B cell (primary cell): ENCODE measurements at regions not wholly inside any gene's neighbourhood (a gene's known extent, or its start where the extent isn't known, plus 50 kb on each side); places are given as distances from the start of the nearest gene placed in this dataset.

ENCODE experiments used
- ATAC-seq: fragments of 200-7000 bp; cut with Tn5 transposase; one replicate; pipeline ENCODE4 v1.10.0; 2021; ENCODE audit warnings: low read depth, mild to moderate bottlenecking, moderate number of reproducible peaks, moderate library complexity
- CTCF ChIA-PET: fragments of 350-600 bp; sonication (Branson Sonifier 250); formaldehyde crosslinking; loops from one replicate; lab custom pipeline; 2021; ENCODE audit warnings: antibody characterized with exemption, inconsistent platforms; lab: Charles Lee
- POLR2A ChIA-PET: fragments of 350-600 bp; sonication (Branson Sonifier 250); formaldehyde crosslinking; loops from one replicate; lab custom pipeline; 2021; ENCODE audit warnings: antibody characterized with exemption; lab: Charles Lee
- DNase-seq: peaks from one replicate; pipeline ENCODE4 v3.0.0; 2013
- H2AFZ ChIP-seq: 2 replicates; pipeline ENCODE4 v1.6.1; 2012; ENCODE audit warnings: mild to moderate bottlenecking, low read depth, low read length; ENCODE audit not compliant: insufficient read depth, poor library complexity, severe bottlenecking
- H3K27ac ChIP-seq, 2 donors: 1 replicate in 1 of 2; 2 replicates in 1 of 2; pipeline ENCODE4 v1.5.1; 2012 to 2013; ENCODE audit warnings: low read length in 2 of 2, mild to moderate bottlenecking in 2 of 2, moderate library complexity in 1 of 2
- H3K27me3 ChIP-seq, 4 experiments: fragments of 200-600 bp in 1 of 4; sonication (generic) in 1 of 4; replicated peaks in 1 of 4; 1 replicate in 2 of 4; 2 replicates in 2 of 4; pipeline versions ENCODE4 v1.6.1 to v1.7.0; 2013 to 2016; ENCODE audit warnings: low read length in 3 of 4, mild to moderate bottlenecking in 2 of 4, mixed read lengths in 1 of 4, moderate library complexity in 1 of 4; ENCODE audit not compliant: insufficient read depth in 4 of 4, control insufficient read depth in 3 of 4; ENCODE audit errors: control extremely low read depth in 1 of 4
- H3K36me3 ChIP-seq, 2 experiments: replicated peaks in 1 of 2; 1 replicate in 1 of 2; 2 replicates in 1 of 2; pipeline versions ENCODE4 v1.6.1 to v1.7.1; 2013; ENCODE audit warnings: low read length in 1 of 2; ENCODE audit not compliant: insufficient read depth in 2 of 2, control insufficient read depth in 1 of 2; ENCODE audit errors: control extremely low read depth in 1 of 2, extremely low read depth in 1 of 2
- H3K4me1 ChIP-seq, 2 donors: fragments of 200-600 bp in 1 of 2; sonication (generic) in 1 of 2; 1 replicate in 1 of 2; 2 replicates in 1 of 2; pipeline versions ENCODE4 v1.5.1 to v1.6.1; 2013 to 2017; ENCODE audit warnings: low read length in 2 of 2; ENCODE audit not compliant: control insufficient read depth in 2 of 2, insufficient read depth in 2 of 2
- H3K4me2 ChIP-seq: replicated peaks from 2 replicates; pipeline ENCODE3; 2012; ENCODE audit warnings: mild to moderate bottlenecking, low read depth, low read length; ENCODE audit not compliant: poor library complexity, severe bottlenecking
- H3K4me3 ChIP-seq, 5 experiments: fragments of 200-600 bp in 1 of 5; sonication (generic) in 1 of 5; 1 replicate in 3 of 5; 2 replicates in 2 of 5; pipeline versions ENCODE4 v1.5.1 to v1.7.0; 2011 to 2016; ENCODE audit warnings: low read length in 4 of 5, mild to moderate bottlenecking in 4 of 5, low read depth in 2 of 5, control low read depth in 1 of 5, moderate library complexity in 1 of 5; ENCODE audit not compliant: insufficient read depth in 1 of 5; ENCODE audit errors: control extremely low read depth in 1 of 5, extremely low read depth in 1 of 5
- H3K79me2 ChIP-seq: fragments of 200-600 bp; sonication (generic); one replicate; pipeline ENCODE4 v1.6.0; 2016; ENCODE audit warnings: low read length; ENCODE audit not compliant: control insufficient read depth, insufficient read depth
- H3K9ac ChIP-seq: fragments of 200-600 bp; sonication (generic); 2 replicates; pipeline ENCODE4 v1.6.1; 2017; ENCODE audit warnings: mild to moderate bottlenecking, low read length, moderate library complexity
- H3K9me3 ChIP-seq, 3 donors: one replicate each; pipeline versions ENCODE4 v1.6.1 to v1.7.1; 2013; ENCODE audit warnings: low read length in 2 of 3; ENCODE audit not compliant: control insufficient read depth in 2 of 3, insufficient read depth in 1 of 3; ENCODE audit errors: control extremely low read depth in 1 of 3
- H4K20me1 ChIP-seq: 2 replicates; pipeline ENCODE4 v1.6.0; 2012; ENCODE audit warnings: mild to moderate bottlenecking, low read length; ENCODE audit not compliant: insufficient read depth, control insufficient read depth, poor library complexity, severe bottlenecking
- H3K27ac Mint-ChIP-seq: one replicate; pipeline ENCODE4 v1.8.0; 2021; ENCODE audit warnings: mixed read lengths
- H3K27me3 Mint-ChIP-seq: one replicate; pipeline ENCODE4 v1.8.0; 2021; ENCODE audit warnings: mixed read lengths
- H3K4me1 Mint-ChIP-seq: one replicate; pipeline ENCODE4 v1.8.0; 2021; ENCODE audit warnings: mixed read lengths
- H3K4me3 Mint-ChIP-seq: one replicate; pipeline ENCODE4 v1.8.0; 2021; ENCODE audit warnings: mixed read lengths
- H3K9me3 Mint-ChIP-seq: one replicate; pipeline ENCODE4 v1.8.0; 2022; ENCODE audit warnings: mixed read lengths; ENCODE audit not compliant: insufficient read depth
- CTCF ChIP-seq: fragments of 200-600 bp; IDR thresholded peaks from one replicate; pipeline ENCODE4 v1.8.0; 2022; ENCODE audit warnings: antibody characterized with exemption, mild to moderate bottlenecking
- EZH2 ChIP-seq: IDR thresholded peaks from 2 replicates; pipeline ENCODE4 v1.6.1; 2012; ENCODE audit warnings: borderline replicate concordance, low read depth, mild to moderate bottlenecking, moderate library complexity, low read length; ENCODE audit not compliant: insufficient read depth, poor library complexity, severe bottlenecking
- WGBS: methylation state at CpG from one replicate; pipeline ENCODE4 v1.1.5; 2013; ENCODE audit warnings: missing lambda C conversion rate; ENCODE audit not compliant: insufficient coverage; 5-methylcytosine and 5-hydroxymethylcytosine counted together
- intact Hi-C: fragments of 100-400 bp; cut with micrococcal nuclease; formaldehyde crosslinking; loops from one replicate; pipeline ENCODE4 v1.10.0; 2022

DNA sequence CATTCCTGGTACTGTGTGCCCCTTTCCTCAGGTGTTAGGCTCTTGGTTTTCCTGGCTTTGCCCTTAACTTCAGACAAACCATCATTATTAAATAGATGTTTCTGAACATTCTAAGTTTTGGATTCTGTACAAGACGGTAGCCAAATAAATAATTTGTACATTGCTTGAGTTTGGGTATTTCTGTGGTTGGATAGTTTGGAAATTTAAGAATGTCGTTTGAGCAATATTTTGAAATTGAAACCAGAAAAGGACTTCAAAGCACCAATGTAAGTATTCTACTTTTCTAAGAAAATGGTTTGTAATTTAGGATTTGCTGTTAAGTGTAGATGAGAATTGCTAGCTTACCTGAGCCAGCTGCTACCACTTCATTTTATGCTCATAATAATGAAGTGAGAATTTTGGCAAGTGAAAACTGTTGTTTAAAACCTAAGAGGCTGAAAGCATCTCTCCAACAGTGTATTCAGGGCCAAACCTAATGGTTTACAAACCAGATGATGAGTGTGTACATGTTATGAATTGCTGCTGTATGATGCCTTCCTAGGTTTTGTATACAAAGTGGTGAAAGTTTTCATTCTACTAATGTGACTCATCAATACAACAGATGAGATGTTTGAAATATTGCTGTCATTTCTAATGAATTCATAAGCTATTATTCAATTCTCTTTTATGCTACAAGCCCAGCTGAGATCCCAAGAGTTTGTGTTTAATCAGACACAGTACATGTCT lies 181.5 kb upstream of the PRKD1 start:
- H3K27ac ChIP-seq: no peak overlapping the region
- CTCF ChIA-PET: no interaction called here
- TF ChIP-seq EZH2 (no peak), CTCF (no peak)
- H3K79me2 ChIP-seq: no peaks in the 10 kb centered on the region
- H3K4me3 ChIP-seq: no peak overlapping the region
- H3K9ac ChIP-seq: no peak overlapping the region
- no peaks in the 10 kb centered on the region for H4K20me1 ChIP-seq
- H3K4me1 ChIP-seq: no peaks in the 10 kb centered on the region
- H3K36me3 ChIP-seq: no peaks in the 10 kb centered on the region
- Mint-ChIP-seq H3K27me3 (no peaks in the 10 kb centered on the region), H3K4me1 (no peaks in the 10 kb centered on the region), H3K9me3 (no peaks in the 10 kb centered on the region), H3K4me3 (no peak overlapping the region), H3K27ac (no peak overlapping the region)
- H3K9me3 ChIP-seq: peaks cover 0 to 7% (median 0%) of the 10 kb centered on the region in 3 donors
- no CpG with 5 or more reads among the region's 2 CpGs for WGBS
- no peak overlapping the region for H2AFZ ChIP-seq
- DNase-seq: no peak
- ATAC-seq: no peak
- POLR2A ChIA-PET: no interaction called here
- H3K4me2 ChIP-seq: no peak overlapping the region
- no peaks in the 10 kb centered on the region for H3K27me3 ChIP-seq
- intact Hi-C loops: no loop called here

DNA sequence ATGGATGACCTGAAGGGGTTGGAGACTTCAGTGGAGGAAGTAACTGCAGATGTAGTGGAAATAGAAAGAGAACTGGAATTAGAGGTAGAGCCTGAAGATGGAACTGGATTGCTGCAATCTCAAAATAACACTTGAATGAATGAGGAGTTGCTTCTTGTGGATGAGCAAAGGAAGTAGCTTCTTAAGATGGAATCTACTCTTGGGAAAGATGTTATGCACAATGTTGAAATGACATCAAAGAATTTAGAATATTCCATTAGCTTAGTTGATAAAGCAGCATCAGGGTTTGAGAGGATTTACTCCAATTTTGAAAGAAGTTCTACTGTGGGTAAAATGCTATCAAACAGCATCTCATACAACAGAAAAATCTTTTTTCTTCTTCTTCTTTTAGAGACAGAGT lies 186.4 kb upstream of the PRKD1 start:
- H3K4me1 ChIP-seq: no peaks in the 10 kb centered on the region
- ChIA-PET POLR2A (no interaction called here), CTCF (no interaction called here)
- H3K4me3 ChIP-seq: no peak overlapping the region
- H3K9me3 Mint-ChIP-seq: no peaks in the 10 kb centered on the region
- no peaks in the 10 kb centered on the region for H3K27me3 Mint-ChIP-seq
- no peak for ATAC-seq
- no peaks in the 10 kb centered on the region for H3K9me3 ChIP-seq
- H3K4me2 ChIP-seq: no peak overlapping the region
- DNase-seq: no peak
- H2AFZ ChIP-seq: no peak overlapping the region
- H3K79me2 ChIP-seq: no peaks in the 10 kb centered on the region
- H3K36me3 ChIP-seq: no peaks in the 10 kb centered on the region
- H3K27ac ChIP-seq: no peak overlapping the region
- H4K20me1 ChIP-seq: no peaks in the 10 kb centered on the region
- no peaks in the 10 kb centered on the region for H3K27me3 ChIP-seq
- intact Hi-C loops: no loop called here
- H3K4me1 Mint-ChIP-seq: no peaks in the 10 kb centered on the region
- no peak overlapping the region for H3K4me3 Mint-ChIP-seq
- H3K9ac ChIP-seq: no peak overlapping the region
- H3K27ac Mint-ChIP-seq: no peak overlapping the region
- TF ChIP-seq CTCF: no peak
- no peak for TF ChIP-seq EZH2
